Activated CD4-positive, alpha-beta T cell treated with anti-CD3 and anti-CD28 coated beads for 1 hour (primary cell): ENCODE measurements at regions not wholly inside any gene's neighbourhood (a gene's known extent, or its start where the extent isn't known, plus 50 kb on each side); places are given as distances from the start of the nearest gene placed in this dataset.

Experiments
- DNase-seq: peaks from one replicate; pipeline ENCODE4 v3.0.0-alpha.2; 2020

- DNase-seq = no peak
Observed at GRCh38 chr13:82661126-82661525, 1221.1 kb downstream of the SLITRK1 start.

GRCh38 chr13:82658811-82659210, 1223.5 kb downstream of the SLITRK1 start:
- no peak for DNase-seq

GRCh38 chr13:82657471-82657870, 1224.8 kb downstream of the SLITRK1 start:
- no peak for DNase-seq

GRCh38 chr13:82654861-82655855, 1227.1 kb downstream of the SLITRK1 start:
- no peak for DNase-seq

- DNase-seq = no peak
Observed at GRCh38 chr13:82654143-82654542, 1228.1 kb downstream of the SLITRK1 start.

GRCh38 chr13:82647540-82647939, 1234.7 kb downstream of the SLITRK1 start:
- no peak for DNase-seq

- DNase-seq = no peak
Observed at GRCh38 chr13:82636119-82636518, 1246.2 kb downstream of the SLITRK1 start.

- no peak for DNase-seq
Observed at GRCh38 chr13:82634946-82635345, 1247.3 kb downstream of the SLITRK1 start.

GRCh38 chr13:82627183-82627582, 1255.1 kb downstream of the SLITRK1 start:
- no peak for DNase-seq

GRCh38 chr13:82625717-82626116, 1256.6 kb downstream of the SLITRK1 start:
- DNase-seq = no peak

GRCh38 chr13:82615043-82615442, 1267.2 kb downstream of the SLITRK1 start:
- DNase-seq = no peak

- DNase-seq = no peak
Observed at GRCh38 chr13:82614086-82614485, 1268.2 kb downstream of the SLITRK1 start.

- DNase-seq = no peak
Observed at GRCh38 chr13:82606008-82606407, 1276.3 kb downstream of the SLITRK1 start.

- DNase-seq = no peak
Observed at GRCh38 chr13:82597747-82598146, 1284.5 kb downstream of the SLITRK1 start.

- no peak for DNase-seq
Observed at GRCh38 chr13:82593239-82593638, 1289.0 kb downstream of the SLITRK1 start.

GRCh38 chr13:82571653-82572052, 1310.6 kb downstream of the SLITRK1 start:
- DNase-seq = no peak

GRCh38 chr13:82569581-82569980, 1312.7 kb downstream of the SLITRK1 start:
- no peak for DNase-seq

GRCh38 chr13:82566864-82567263, 1315.4 kb downstream of the SLITRK1 start:
- DNase-seq = no peak

- no peak for DNase-seq
Observed at GRCh38 chr13:82565201-82565600, 1317.1 kb downstream of the SLITRK1 start.

- DNase-seq = no peak
Observed at GRCh38 chr13:82560889-82561288, 1321.4 kb downstream of the SLITRK1 start.

- DNase-seq = no peak
Observed at GRCh38 chr13:82522872-82523271, 1359.4 kb downstream of the SLITRK1 start.

GRCh38 chr13:82506805-82507414, 1375.4 kb downstream of the SLITRK1 start:
- no peak for DNase-seq

GRCh38 chr13:82501834-82502233, 1380.4 kb downstream of the SLITRK1 start:
- DNase-seq = no peak

- no peak for DNase-seq
Observed at GRCh38 chr13:82480415-82480814, 1401.9 kb downstream of the SLITRK1 start.
